Lower leg skin (tissue), 3 donors: ENCODE measurements at regions not wholly inside any gene's neighbourhood (a gene's known extent, or its start where the extent isn't known, plus 50 kb on each side); places are given as distances from the start of the nearest gene placed in this dataset.

Source experiments
- CTCF ChIP-seq, 3 donors: fragments of 450-650 bp; IDR thresholded peaks; one replicate each; pipeline ENCODE4 v1.5.1; 2016; ENCODE audit warnings: antibody characterized with exemption in 3 of 3, mild to moderate bottlenecking in 3 of 3, moderate library complexity in 2 of 3
- POLR2A ChIP-seq, 2 donors: fragments of 450-650 bp; IDR thresholded peaks; one replicate each; pipeline ENCODE4 v1.6.1; 2016 to 2017; ENCODE audit warnings: antibody characterized with exemption in 2 of 2, mild to moderate bottlenecking in 1 of 2, moderate library complexity in 1 of 2

- TF ChIP-seq CTCF (IDR thresholded peaks at IDR 0.05) (no peak), POLR2A (IDR thresholded peaks at IDR 0.05) (no peak)
These were observed 610.4 kb downstream of the BCOR start for GRCh38 chrX:39487166-39487968.
